ENCODE measurements at regions not wholly inside any gene's neighbourhood (a gene's known extent, or its start where the extent isn't known, plus 50 kb on each side); places are given as distances from the start of the nearest gene placed in this dataset.

DNA sequence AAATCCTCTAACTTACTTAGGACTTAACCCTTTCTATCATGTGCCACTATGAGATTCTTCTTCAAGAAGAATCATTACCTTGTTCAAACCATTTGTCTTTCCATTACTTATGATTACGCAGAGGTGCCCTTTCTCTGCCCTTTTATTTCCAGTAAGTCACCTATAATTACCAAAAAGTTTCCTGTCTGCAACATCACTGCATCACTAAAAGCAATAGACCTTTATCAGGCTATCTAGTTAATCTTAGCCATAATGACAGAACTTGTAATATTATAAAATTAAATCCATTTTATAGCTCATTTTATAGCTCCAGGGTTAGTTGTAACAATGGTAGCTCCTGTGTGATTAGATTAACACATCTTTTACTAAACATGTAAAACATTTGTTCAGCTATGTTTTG is 673.6 kb upstream of the PITX2 start:
- TF ChIP-seq ZFX (IDR thresholded peaks at IDR 0.05; ENCODE audit: borderline replicate concordance): no peak
- TF ChIP-seq, protein P1, sequence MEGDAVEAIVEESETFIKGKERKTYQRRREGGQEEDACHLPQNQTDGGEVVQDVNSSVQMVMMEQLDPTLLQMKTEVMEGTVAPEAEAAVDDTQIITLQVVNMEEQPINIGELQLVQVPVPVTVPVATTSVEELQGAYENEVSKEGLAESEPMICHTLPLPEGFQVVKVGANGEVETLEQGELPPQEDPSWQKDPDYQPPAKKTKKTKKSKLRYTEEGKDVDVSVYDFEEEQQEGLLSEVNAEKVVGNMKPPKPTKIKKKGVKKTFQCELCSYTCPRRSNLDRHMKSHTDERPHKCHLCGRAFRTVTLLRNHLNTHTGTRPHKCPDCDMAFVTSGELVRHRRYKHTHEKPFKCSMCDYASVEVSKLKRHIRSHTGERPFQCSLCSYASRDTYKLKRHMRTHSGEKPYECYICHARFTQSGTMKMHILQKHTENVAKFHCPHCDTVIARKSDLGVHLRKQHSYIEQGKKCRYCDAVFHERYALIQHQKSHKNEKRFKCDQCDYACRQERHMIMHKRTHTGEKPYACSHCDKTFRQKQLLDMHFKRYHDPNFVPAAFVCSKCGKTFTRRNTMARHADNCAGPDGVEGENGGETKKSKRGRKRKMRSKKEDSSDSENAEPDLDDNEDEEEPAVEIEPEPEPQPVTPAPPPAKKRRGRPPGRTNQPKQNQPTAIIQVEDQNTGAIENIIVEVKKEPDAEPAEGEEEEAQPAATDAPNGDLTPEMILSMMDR (IDR thresholded peaks at IDR 0.05): no peak
- H3K27ac ChIP-seq: no peak overlapping the region

DNA sequence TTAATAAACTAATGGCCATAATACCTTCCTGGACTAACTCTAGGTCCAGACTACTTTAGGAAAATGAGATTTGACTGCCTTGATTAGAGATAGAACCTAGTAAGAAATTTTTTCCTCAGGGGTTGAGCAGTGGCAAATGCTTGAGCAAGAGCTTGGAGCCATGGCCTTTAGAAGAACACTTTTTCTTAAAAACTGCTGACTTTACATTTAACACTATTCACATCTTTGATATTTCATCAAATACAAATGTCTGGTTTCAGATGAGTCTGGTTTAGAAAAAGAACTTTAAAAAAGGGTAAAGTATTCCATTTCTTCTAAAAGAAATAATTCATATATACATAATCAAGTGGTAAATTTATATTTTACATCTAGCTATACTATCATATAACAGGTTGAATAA is 680.9 kb upstream of the PITX2 start:
- TF ChIP-seq, protein P1 (IDR thresholded peaks at IDR 0.05): no peak
- no peak for TF ChIP-seq ZFX (IDR thresholded peaks at IDR 0.05; ENCODE audit: borderline replicate concordance)

DNA sequence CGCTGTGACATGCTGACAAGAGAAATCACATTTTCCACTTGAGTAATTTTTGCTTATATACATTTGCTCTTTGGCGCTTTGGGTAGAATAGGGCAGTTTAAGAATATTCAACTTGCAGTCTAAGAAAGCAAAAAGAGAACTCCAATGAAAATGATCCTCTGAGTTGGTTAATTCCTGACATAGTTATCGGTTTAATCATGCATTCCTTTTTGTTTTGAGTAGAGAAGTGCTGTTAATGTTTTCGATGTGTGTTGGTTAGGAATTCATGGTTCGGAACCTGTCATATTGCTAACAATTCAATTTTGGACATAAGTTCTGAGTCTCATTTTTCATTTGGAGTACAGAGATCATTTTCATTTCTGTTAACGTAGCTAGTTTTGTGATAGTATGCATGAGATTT is 700.6 kb upstream of the PITX2 start:
- TF ChIP-seq, protein P1 (IDR thresholded peaks at IDR 0.05): no peak
- no peak for TF ChIP-seq ZFX (IDR thresholded peaks at IDR 0.05; ENCODE audit: borderline replicate concordance)
- no peak overlapping the region for H3K27ac ChIP-seq

More for the DNA sequence above, 680.9 kb upstream of the PITX2 start:
- no peak overlapping the region for H3K27ac ChIP-seq

DNA sequence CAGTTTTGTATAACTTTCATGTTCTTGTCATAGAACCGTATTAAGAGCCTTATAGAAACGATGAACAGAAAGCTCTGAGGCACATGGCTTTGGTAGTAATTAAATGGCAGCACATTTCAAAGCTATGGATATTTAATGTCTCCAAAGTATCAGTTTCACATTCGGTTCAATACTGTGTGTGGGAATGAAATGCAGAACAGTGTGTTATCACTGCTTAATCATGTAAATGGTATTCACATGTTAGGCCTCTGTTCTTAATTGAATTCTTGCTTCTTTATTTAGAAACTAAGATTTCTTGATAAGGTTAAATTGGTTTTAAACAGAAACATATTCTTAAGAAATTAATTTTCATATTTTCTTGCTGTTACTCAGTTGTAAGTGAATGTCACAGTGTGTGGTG is 701.0 kb upstream of the PITX2 start:
- no peak for TF ChIP-seq ZFX (IDR thresholded peaks at IDR 0.05; ENCODE audit: borderline replicate concordance)
- TF ChIP-seq, protein P1 (IDR thresholded peaks at IDR 0.05): no peak
- no peak overlapping the region for H3K27ac ChIP-seq

DNA sequence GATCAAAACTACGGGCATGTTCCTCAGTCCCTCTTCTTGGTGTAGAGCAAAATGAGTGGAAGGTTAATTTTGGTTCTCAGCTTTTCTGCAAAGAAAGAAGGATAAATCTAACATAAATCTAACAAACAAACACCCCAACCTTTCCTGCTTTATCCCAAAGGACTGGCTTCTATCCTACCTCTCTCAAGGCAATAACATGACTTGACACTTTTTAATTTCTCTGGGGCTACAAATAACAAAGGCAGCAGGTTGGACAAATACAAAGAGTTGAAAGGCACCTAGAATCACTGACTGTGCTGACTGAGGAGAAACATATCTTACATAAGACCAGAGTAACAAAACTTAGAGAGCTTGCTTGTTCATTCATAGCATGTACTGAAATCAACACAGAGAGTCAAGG is 703.6 kb upstream of the PITX2 start:
- H3K27ac ChIP-seq: no peak overlapping the region
- TF ChIP-seq, protein P1 (IDR thresholded peaks at IDR 0.05): no peak
- no peak for TF ChIP-seq ZFX (IDR thresholded peaks at IDR 0.05; ENCODE audit: borderline replicate concordance)

DNA sequence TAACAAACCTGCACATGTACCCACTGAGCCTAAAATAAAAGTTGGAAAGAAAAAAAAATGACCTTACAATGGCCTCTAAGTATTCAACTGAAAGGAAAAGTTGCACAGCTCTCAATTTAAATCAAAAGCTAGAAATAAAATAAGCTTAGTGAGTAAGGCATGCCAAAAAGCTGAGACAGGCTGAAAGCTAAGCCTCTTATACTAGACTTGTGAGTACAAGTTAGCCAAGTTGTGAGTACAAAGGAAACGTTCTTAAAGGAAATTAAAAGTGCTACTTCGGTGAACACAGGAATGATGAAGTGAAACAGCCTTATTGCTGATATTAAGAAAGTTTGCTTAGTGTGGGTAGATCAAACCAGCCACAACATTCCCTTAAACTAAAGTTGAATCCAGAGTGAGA is 707.9 kb upstream of the PITX2 start:
- no peak overlapping the region for H3K27ac ChIP-seq
- TF ChIP-seq, protein P1 (IDR thresholded peaks at IDR 0.05): no peak
- no peak for TF ChIP-seq ZFX (IDR thresholded peaks at IDR 0.05; ENCODE audit: borderline replicate concordance)

DNA sequence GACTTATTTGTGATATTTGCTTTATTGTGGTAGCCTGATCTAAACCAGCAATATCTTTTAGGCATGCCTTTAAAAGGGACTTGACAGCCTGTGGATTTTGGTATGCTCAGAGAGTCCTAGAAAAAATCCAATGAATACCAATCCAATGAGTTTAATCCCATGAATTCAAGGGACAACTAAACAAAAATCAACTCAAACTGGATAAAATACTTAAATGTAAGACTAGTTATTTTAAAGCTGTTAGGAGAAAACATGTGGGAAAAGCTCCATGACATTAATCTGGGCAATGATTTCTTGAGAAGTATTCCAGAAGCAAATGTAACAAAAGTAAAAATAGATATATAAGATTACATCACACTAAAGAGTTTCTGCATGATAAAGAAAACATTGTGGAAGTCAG is 711.5 kb upstream of the PITX2 start:
- no peak for TF ChIP-seq ZFX (IDR thresholded peaks at IDR 0.05; ENCODE audit: borderline replicate concordance)
- TF ChIP-seq, protein P1 (IDR thresholded peaks at IDR 0.05): no peak
- no peak overlapping the region for H3K27ac ChIP-seq

DNA sequence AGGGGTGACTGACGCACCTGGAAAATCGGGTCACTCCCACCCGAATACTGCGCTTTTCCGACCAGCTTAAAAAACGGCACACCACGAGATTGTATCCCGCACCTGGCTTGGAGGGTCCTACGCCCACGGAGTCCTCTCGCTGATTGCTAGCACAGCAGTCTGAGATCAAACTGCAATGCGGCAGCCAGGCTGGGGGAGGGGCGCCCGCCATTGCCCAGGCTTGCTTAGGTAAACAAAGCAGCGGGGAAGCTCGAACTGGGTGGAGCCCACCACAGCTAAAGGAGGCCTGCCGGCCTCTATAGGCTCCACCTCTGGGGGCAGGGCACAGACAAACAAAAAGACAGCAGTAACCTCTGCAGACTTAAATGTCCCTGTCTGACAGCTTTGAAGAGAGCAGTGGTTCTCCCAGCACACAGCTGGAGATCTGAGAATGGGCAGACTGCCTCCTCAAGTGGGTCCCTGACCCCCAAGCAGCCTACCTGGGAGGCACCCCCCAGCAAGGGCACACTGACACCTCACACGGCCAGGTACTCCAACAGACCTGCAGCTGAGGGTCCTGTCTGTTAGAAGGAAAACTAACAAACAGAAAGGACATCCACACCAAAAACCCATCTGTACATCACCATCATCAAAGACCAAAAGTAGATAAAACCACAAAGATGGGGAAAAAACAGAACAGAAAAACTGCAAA is 714.5 kb upstream of the PITX2 start:
- H3K27ac ChIP-seq: 0 out of 2 replicates have a peak overlapping the region, but pooled peaks have one; percentile 37
